Stimulated activated CD8-positive, alpha-beta memory T cell treated with anti-CD3 and anti-CD28 coated beads, Interleukin-12 subunit alpha, Interleukin-12 subunit beta, amount 100 ng/mL, for 4 hours (primary cell): ENCODE measurements at regions not wholly inside any gene's neighbourhood (a gene's known extent, or its start where the extent isn't known, plus 50 kb on each side); places are given as distances from the start of the nearest gene placed in this dataset.

Experiments
- DNase-seq: peaks from one replicate; pipeline ENCODE4 v3.0.0-alpha.2; 2020; ENCODE audit warnings: low read depth

DNA sequence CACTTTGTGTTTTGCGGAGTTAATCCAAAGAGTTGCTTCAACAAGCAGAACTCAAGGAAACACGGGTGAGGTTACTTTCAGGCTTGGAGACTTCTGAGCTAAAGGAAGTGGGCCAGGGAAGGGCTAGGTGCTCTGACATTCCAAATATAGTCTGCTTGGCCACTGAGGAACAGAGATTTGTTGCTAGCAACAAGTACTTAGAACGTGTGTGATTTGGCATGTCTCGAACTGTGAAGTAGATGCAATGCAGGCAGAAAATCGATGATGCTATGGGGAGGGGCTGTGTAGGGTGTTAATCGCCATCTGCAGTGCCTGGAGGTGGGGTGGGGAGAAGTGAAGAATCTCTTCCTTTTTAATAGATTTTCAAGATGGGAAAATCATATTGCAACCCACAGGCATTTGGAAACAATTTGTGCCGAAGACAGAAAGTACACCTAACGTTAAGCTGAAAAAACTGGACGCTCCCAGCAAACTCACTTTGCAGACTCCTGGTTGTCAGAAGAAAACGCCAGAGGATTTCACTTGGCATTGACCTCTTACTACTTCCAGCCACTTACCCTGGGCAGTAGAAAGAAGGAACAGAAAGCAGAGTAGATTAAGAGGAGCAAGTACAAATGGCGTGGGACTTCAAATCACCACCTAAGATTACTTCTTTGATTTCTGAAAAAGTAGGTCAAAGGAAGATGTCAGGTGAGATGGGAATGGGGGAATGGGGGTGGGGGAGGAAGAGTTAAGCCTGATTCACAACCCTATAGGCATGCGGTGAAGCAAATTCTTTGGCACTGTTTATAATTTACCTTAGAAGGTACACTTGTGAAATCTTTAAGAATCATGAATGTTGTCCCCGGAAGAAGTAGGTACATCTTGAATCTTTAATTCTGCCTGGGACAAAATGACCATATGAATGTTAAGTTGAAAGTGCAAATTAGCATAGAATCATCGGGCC is 314.1 kb downstream of the CD83 start:
- no peak for DNase-seq

- no peak for DNase-seq
Measured at GRCh38 chr6:14434916-14435690, 317.5 kb downstream of the CD83 start.

DNA sequence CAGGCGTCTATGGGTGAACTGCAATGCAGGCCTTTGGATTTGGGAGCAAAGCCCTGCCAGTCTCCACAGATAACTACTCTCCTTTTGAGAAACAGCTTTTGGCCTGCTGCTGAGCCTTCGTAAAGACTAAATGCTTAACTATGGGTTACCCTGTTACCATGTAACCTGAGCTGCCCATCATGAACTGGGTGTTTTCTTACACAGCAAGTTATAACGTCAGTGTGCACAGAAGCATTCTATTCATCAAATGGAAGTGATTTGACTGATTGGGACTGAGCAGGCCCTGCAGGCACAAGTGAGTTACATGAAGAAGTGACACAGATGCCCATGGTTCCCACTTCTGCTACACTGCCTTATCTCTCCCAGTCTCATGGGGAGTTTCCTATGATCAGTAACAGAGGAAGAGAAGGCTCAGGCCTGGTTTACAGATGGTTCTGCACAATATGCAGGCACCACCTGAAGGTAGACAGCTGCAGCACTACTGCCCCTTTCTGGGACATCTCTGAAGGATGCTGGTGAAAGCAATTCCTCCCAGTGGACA is 319.1 kb downstream of the CD83 start:
- no peak for DNase-seq

- DNase-seq = no peak
Measured at GRCh38 chr6:14439419-14439818, 321.8 kb downstream of the CD83 start.

- no peak for DNase-seq
Measured at GRCh38 chr6:14440215-14440910, 322.8 kb downstream of the CD83 start.

DNA sequence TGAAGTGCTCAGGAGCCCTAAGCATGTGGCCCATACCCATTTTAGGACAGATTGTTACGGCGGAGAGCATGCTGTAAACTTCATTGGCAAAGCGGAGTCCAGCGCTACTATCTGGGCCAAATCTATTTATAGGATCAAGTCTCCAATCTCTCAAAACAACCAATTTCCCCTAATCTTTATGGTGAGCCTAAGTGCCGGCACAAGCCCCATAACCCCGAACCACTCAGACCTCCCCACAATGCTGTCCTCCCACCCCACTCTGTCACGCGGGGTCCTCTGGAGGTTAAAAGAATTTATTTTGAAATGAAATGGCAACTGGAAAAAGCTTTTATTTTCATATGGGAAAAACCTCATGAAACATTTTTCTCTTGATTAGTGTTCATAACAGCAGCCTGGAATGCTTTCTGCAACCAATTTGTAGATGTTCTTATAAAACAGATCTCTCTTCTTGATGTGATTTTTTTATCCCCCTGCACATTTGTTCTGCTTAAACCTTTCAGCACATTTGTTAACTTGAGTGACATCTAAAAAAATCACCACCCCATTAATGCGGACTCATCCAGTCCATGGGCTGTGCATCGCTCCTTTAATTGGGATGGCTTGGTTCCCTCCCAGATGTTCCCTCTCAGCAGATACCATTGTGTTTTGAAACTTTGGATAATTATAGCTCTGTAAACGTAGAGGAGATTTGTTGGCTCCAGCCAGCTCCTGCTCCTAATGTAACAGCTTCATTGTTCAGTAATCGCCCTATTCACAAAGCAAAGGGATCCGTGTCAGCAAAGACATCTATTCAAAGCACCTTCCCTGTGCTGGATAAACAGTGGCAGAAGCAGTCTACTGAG is 323.6 kb downstream of the CD83 start:
- DNase-seq = no peak

- DNase-seq = no peak
Measured at GRCh38 chr6:14442242-14442641, 324.7 kb downstream of the CD83 start.

GRCh38 chr6:14443629-14444268 is 326.2 kb downstream of the CD83 start:
- no peak for DNase-seq

DNA sequence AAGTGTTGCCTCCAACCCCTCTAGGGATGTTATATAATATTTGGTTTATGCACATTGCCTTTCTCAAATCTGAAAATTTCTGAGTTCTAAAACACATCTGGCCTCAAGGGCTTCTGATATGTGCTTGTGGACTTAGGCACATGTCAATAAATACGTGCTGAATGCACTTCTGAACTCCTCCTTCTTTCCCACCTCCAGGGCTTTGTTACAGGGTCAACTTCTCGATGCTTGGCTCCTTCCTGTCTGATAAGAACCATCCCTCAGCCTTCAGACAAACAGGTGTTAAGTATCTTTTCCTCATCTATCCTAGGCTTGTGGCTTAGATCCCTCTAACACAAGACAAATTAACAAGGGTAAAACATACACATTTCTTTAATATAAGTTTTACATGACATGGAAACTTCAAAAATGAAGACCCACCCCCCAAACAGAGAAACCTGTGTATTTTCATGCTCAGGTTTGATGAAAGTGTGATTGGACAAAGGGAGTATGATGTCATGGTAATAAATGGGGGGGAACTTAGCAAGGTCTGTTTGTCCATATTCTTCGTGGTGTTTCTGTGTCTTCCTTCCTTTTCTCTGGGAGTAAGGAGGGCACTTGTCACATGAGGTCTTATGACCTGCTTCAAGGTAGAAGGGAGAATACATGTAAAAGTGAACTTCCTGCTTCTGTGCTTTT is 326.9 kb downstream of the CD83 start:
- no peak for DNase-seq

DNA sequence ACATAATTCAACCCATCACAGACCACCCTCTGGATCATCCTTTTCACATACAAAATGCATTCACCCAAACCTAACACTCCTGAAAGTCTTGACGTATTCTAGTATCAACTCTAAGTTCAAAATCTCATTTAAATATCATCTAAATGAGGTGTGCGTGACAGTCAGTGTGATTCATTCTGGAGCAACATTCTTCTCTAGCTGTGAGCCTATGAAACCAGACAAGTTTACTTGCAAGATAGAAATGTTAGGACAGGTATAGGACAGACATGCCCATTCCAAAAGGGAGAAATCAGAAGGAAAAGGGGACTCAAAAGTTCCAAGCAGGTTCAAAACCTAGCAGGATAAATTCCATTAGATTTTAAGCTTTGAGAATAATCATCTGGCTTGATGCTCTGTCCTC is 329.7 kb downstream of the CD83 start:
- no peak for DNase-seq

- no peak for DNase-seq
Measured at GRCh38 chr6:14448246-14448645, 330.7 kb downstream of the CD83 start.

DNA sequence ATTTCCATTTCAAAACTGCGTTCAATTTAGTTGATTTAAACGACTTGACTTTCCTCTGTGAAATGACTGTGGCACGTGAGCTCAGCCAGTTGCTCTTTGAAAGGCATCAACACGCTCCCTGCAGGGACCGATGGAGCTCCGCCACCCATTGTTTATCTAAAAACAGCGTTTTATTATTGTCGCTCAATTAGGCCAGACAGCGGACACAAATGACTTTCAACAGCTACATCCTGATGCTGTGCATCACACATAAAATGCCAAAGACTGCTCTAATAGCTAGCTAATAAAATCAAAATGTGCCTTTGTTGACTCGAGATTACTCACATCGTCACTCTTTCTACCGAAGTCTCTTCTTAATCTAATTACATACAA is 332.5 kb downstream of the CD83 start:
- no peak for DNase-seq

GRCh38 chr6:14450578-14450977 is 333.0 kb downstream of the CD83 start:
- DNase-seq = no peak

DNA sequence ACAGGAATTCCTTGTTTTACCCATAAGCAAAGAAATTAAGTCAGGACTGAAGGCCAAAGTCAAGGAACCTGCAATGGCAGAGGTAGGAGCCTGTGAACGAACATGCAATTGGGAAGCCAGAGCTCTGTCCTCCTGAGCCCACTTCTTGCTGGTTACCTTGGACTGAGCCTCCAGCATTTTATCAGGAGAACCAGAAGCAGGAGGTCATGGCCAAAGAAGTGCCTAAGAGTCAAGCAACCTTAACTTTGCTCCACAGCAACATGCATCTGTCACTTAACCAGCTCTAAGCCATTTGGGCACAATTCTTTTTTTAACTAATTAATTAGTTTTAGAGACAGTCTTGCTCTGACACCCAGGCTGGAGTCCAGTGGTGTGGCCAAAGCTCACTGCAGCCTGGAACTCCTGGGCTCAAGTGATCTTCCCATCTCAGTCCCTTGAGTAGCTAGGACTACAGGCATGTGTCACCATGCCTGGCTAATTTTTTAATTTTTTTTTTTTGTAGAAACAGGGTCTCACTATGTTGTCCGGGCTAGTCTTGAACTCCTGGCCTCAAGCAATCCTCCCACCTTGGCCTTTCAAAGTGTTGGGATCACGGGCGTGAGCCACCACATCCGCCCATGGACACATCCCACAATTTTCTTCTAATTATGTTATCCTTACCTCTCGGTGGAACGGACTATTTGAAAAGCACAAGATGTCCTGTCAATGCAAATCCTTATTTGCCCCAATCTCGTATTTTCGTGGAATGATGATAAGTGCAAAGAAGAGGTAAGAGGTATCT is 334.2 kb downstream of the CD83 start:
- DNase-seq = no peak

- DNase-seq = no peak
Measured at GRCh38 chr6:14452567-14453527, 335.3 kb downstream of the CD83 start.

GRCh38 chr6:14453712-14454472 is 336.3 kb downstream of the CD83 start:
- DNase-seq = no peak

GRCh38 chr6:14454473-14454775 is 336.9 kb downstream of the CD83 start:
- no peak for DNase-seq

- no peak for DNase-seq
Measured at GRCh38 chr6:14455427-14455826, 337.9 kb downstream of the CD83 start.
